Activated CD4-positive, alpha-beta T cell treated with anti-CD3 and anti-CD28 coated beads for 36 hours (primary cell): ENCODE measurements at regions not wholly inside any gene's neighbourhood (a gene's known extent, or its start where the extent isn't known, plus 50 kb on each side); places are given as distances from the start of the nearest gene placed in this dataset.

ENCODE experiments used
- ATAC-seq: fragments of 200-7000 bp; cut with Tn5 transposase; one replicate; pipeline ENCODE4 v1.10.0; 2021; ENCODE audit warnings: mild to moderate bottlenecking, moderate library complexity
- CTCF ChIA-PET: fragments of 350-600 bp; sonication (Branson Sonifier 250); formaldehyde crosslinking; loops from one replicate; lab custom pipeline; 2021; ENCODE audit warnings: antibody characterized with exemption; lab: Charles Lee
- POLR2A ChIA-PET: fragments of 350-600 bp; sonication (Branson Sonifier 250); formaldehyde crosslinking; loops from one replicate; lab custom pipeline; 2021; ENCODE audit warnings: antibody characterized with exemption, inconsistent platforms; lab: Charles Lee
- DNase-seq: peaks from one replicate; pipeline ENCODE4 v3.0.0-alpha.2; 2020
- H3K27ac Mint-ChIP-seq: one replicate; pipeline ENCODE4 v1.8.0; 2021; ENCODE audit warnings: mixed read lengths
- H3K27me3 Mint-ChIP-seq: one replicate; pipeline ENCODE4 v1.8.0; 2021; ENCODE audit warnings: mixed read lengths
- H3K36me3 Mint-ChIP-seq: one replicate; pipeline ENCODE4 v1.8.0; 2021; ENCODE audit warnings: low read depth, mixed read lengths
- H3K4me1 Mint-ChIP-seq: one replicate; pipeline ENCODE4 v1.8.0; 2021; ENCODE audit warnings: mixed read lengths
- H3K4me3 Mint-ChIP-seq: one replicate; pipeline ENCODE4 v1.8.0; 2021; ENCODE audit warnings: mild to moderate bottlenecking, moderate library complexity, mixed read lengths
- H3K9me3 Mint-ChIP-seq: one replicate; pipeline ENCODE4 v1.8.0; 2021; ENCODE audit warnings: low read depth, mixed read lengths
- intact Hi-C, 2 experiments: fragments of 100-400 bp; cut with DNase I in 1 of 2; cut with micrococcal nuclease in 1 of 2; formaldehyde crosslinking; loops; one replicate each; pipeline versions ENCODE4 v1.14.2 to v1.15.1; 2022 to 2024; cut with DNase I, micrococcal nuclease

GRCh38 chr2:164384434-164384833 is 236.8 kb downstream of the GRB14 start:
- ATAC-seq (no peak), DNase-seq (no peak)
- Mint-ChIP-seq H3K36me3 (no peaks in the 10 kb centered on the region), H3K4me3 (no peak overlapping the region), H3K4me1 (no peaks in the 10 kb centered on the region), H3K9me3 (no peaks in the 10 kb centered on the region), H3K27ac (no peak overlapping the region), H3K27me3 (no peaks in the 10 kb centered on the region)
- CTCF ChIA-PET, result no interaction called here
- intact Hi-C loops, result no loop called here
- POLR2A ChIA-PET, result no interaction called here

DNA sequence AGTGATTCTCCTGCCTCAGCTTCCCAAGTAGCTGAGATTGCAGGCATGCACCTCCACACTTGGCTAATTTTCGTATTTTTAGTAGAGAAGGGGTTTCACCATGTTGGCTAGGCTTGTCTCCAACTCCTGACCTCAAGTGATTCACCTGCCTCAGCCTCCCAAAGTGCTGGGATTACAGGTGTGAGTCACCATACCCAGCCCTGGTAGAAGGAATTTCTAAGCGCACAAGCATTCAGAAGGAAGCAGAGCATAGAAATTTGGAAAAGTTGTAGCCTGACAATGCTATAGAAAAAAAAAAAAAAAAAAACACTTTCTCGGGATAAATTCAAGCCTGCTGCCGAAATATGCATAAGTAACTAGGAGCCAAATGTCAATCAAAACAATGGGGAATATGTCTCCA is 249.4 kb downstream of the GRB14 start:
- CTCF ChIA-PET, result no interaction called here
- POLR2A ChIA-PET, result no interaction called here

GRCh38 chr2:164369366-164369765 is 251.9 kb downstream of the GRB14 start:
- DNase-seq, result no peak
- no peaks in the 10 kb centered on the region for H3K27me3 Mint-ChIP-seq
- H3K4me1 Mint-ChIP-seq, result no peaks in the 10 kb centered on the region
- H3K27ac Mint-ChIP-seq, result no peak overlapping the region
- intact Hi-C loops, result no loop called here
- H3K36me3 Mint-ChIP-seq, result no peaks in the 10 kb centered on the region
- no peak overlapping the region for H3K4me3 Mint-ChIP-seq
- POLR2A ChIA-PET, result no interaction called here
- H3K9me3 Mint-ChIP-seq, result peaks cover 9% of the 10 kb centered on the region
- ATAC-seq, result no peak
- CTCF ChIA-PET, result no interaction called here

More for the DNA sequence above, 249.4 kb downstream of the GRB14 start:
- H3K36me3 Mint-ChIP-seq, result no peaks in the 10 kb centered on the region
- H3K27me3 Mint-ChIP-seq, result no peaks in the 10 kb centered on the region
- no peaks in the 10 kb centered on the region for H3K4me1 Mint-ChIP-seq
- H3K27ac Mint-ChIP-seq, result no peak overlapping the region
- H3K9me3 Mint-ChIP-seq, result peaks cover 9% of the 10 kb centered on the region
- no peak for DNase-seq
- intact Hi-C loops, result no loop called here
- no peak overlapping the region for H3K4me3 Mint-ChIP-seq
- no peak for ATAC-seq

GRCh38 chr2:164368896-164369295 is 252.4 kb downstream of the GRB14 start:
- ChIA-PET CTCF (no interaction called here), POLR2A (no interaction called here)
- no peak for DNase-seq
- intact Hi-C loops, result no loop called here
- Mint-ChIP-seq H3K27me3 (no peaks in the 10 kb centered on the region), H3K4me3 (no peak overlapping the region), H3K4me1 (no peaks in the 10 kb centered on the region), H3K36me3 (no peaks in the 10 kb centered on the region), H3K9me3 (peaks cover 7% of the 10 kb centered on the region), H3K27ac (no peak overlapping the region)
- ATAC-seq, result no peak

- ChIA-PET CTCF (no interaction called here), POLR2A (no interaction called here)
- DNase-seq (no peak), ATAC-seq (no peak)
- Mint-ChIP-seq H3K4me1 (no peaks in the 10 kb centered on the region), H3K36me3 (no peaks in the 10 kb centered on the region), H3K9me3 (peaks cover 3% of the 10 kb centered on the region), H3K4me3 (no peak overlapping the region), H3K27me3 (no peaks in the 10 kb centered on the region), H3K27ac (no peak overlapping the region)
- intact Hi-C loops, result no loop called here
These were observed 257.6 kb downstream of the GRB14 start for GRCh38 chr2:164363646-164364045.

- ChIA-PET POLR2A (no interaction called here), CTCF (no interaction called here)
- Mint-ChIP-seq H3K36me3 (no peaks in the 10 kb centered on the region), H3K4me3 (no peak overlapping the region), H3K9me3 (no peaks in the 10 kb centered on the region), H3K4me1 (no peaks in the 10 kb centered on the region), H3K27me3 (no peaks in the 10 kb centered on the region), H3K27ac (no peak overlapping the region)
- intact Hi-C loops, result no loop called here
- DNase-seq, result no peak
- ATAC-seq, result no peak
These were observed 269.7 kb downstream of the GRB14 start for GRCh38 chr2:164351536-164351935.

DNA sequence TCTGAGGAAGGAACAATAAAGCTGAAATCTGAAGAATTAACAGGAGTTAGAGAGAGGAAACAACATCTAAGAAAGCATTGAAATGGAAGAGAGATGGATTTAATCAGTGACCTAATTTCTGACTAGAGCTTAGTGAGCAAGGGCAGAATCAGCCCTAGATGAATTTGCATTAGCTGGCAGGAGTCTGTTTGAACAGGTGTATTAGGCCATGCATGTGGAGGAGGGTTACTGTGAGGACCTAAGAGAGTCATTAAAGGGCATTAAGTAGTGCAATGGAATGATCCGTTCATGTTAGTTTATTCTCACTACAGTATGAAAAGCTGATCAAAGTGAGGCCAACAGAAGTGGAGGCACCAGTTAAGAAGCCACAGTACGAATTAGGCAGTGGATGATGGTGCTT is 285.3 kb downstream of the GRB14 start:
- H3K36me3 Mint-ChIP-seq, result no peaks in the 10 kb centered on the region
- intact Hi-C loops, result no loop called here
- POLR2A ChIA-PET, result no interaction called here
- ATAC-seq (no peak), DNase-seq (no peak)
- no peaks in the 10 kb centered on the region for H3K27me3 Mint-ChIP-seq
- H3K4me1 Mint-ChIP-seq, result no peaks in the 10 kb centered on the region
- no peaks in the 10 kb centered on the region for H3K9me3 Mint-ChIP-seq
- no peak overlapping the region for H3K27ac Mint-ChIP-seq
- no peak overlapping the region for H3K4me3 Mint-ChIP-seq
- CTCF ChIA-PET, result no interaction called here

DNA sequence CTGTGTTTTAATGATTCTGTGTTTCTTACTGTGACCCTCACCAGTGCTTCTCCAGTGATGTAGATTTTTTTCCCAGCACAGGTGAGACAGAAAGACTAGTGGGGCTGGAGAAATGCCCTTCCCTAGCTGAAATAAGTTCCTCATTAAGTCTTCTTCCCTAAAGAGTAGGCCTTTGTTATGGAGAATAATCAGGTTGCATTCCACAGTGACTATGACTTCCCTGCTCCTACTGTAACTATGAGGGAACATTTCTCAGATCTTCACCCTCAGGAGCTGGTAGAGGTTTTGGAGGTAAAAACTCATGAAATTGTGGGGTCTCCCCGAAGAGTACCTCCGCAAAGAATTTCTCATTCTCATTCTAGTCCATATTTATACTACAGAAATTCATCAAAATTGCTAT is 286.2 kb downstream of the GRB14 start:
- H3K4me1 Mint-ChIP-seq, result no peaks in the 10 kb centered on the region
- H3K27me3 Mint-ChIP-seq, result no peaks in the 10 kb centered on the region
- no peak overlapping the region for H3K4me3 Mint-ChIP-seq
- H3K27ac Mint-ChIP-seq, result no peak overlapping the region
- no peaks in the 10 kb centered on the region for H3K36me3 Mint-ChIP-seq
- DNase-seq (no peak), ATAC-seq (no peak)
- H3K9me3 Mint-ChIP-seq, result no peaks in the 10 kb centered on the region
- ChIA-PET POLR2A (no interaction called here), CTCF (no interaction called here)
- intact Hi-C loops, result no loop called here

DNA sequence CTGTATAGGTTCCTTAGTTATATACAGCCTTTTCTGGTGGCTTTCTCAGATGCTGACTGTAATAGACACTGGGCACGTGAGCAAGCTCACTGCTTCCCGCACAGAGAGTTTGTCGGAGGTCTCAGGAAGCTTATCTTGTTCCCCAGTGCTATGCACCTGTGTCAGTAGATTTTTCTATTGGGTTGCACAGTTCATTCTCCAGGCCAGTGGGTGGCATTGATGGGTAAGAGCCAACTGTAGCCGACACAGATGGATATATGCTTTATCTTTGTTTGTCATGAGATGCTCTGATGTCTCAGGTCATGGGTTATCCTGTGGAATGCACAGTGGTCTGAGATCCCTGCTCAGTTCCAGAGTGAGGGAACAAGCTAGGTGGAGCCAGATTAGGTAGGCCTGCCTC is 293.0 kb downstream of the GRB14 start:
- CTCF ChIA-PET, result no interaction called here
- H3K4me3 Mint-ChIP-seq, result no peak overlapping the region
- intact Hi-C loops, result no loop called here
- DNase-seq (no peak), ATAC-seq (no peak)
- no peaks in the 10 kb centered on the region for H3K27me3 Mint-ChIP-seq
- H3K27ac Mint-ChIP-seq, result no peak overlapping the region
- H3K4me1 Mint-ChIP-seq, result no peaks in the 10 kb centered on the region
- H3K9me3 Mint-ChIP-seq, result peaks cover 7% of the 10 kb centered on the region
- no peaks in the 10 kb centered on the region for H3K36me3 Mint-ChIP-seq
- POLR2A ChIA-PET, result no interaction called here

GRCh38 chr2:164323978-164324377 is 297.3 kb downstream of the GRB14 start:
- Mint-ChIP-seq H3K4me3 (no peak overlapping the region), H3K36me3 (no peaks in the 10 kb centered on the region), H3K4me1 (no peaks in the 10 kb centered on the region), H3K27me3 (no peaks in the 10 kb centered on the region), H3K9me3 (peaks cover 17% of the 10 kb centered on the region), H3K27ac (no peak overlapping the region)
- intact Hi-C loops, result no loop called here
- ChIA-PET POLR2A (no interaction called here), CTCF (no interaction called here)
- no peak for DNase-seq
- ATAC-seq, result no peak

DNA sequence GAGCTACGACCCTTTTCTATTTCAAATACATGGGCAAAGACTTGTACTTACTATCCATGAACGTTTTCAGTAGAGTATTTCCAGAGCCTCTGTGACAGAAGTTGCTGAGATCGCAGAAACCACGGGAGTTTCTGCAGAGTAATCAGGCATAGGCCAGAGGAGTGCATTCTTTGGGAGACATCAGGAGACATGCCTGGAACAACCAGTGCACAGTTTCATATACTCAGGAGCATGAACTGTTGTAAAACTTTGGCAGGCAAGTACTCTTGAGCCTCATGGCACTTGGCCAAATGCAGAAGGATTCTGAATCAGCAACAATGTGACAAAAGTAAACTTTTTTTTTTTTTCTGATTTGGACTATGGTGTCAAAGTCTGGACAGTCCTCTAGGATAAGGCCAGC is 307.1 kb downstream of the GRB14 start:
- H3K36me3 Mint-ChIP-seq, result no peaks in the 10 kb centered on the region
- ATAC-seq, result no peak
- H3K4me3 Mint-ChIP-seq, result no peak overlapping the region
- intact Hi-C loops, result no loop called here
- no peaks in the 10 kb centered on the region for H3K27me3 Mint-ChIP-seq
- H3K4me1 Mint-ChIP-seq, result no peaks in the 10 kb centered on the region
- no peaks in the 10 kb centered on the region for H3K9me3 Mint-ChIP-seq
- no peak overlapping the region for H3K27ac Mint-ChIP-seq
- DNase-seq, result no peak
- CTCF ChIA-PET, result no interaction called here
- POLR2A ChIA-PET, result no interaction called here

GRCh38 chr2:164306872-164307271 is 314.4 kb downstream of the GRB14 start:
- no peak overlapping the region for H3K27ac Mint-ChIP-seq
- H3K4me3 Mint-ChIP-seq, result no peak overlapping the region
- ATAC-seq (no peak), DNase-seq (no peak)
- H3K4me1 Mint-ChIP-seq, result no peaks in the 10 kb centered on the region
- H3K36me3 Mint-ChIP-seq, result no peaks in the 10 kb centered on the region
- intact Hi-C loops, result no loop called here
- ChIA-PET CTCF (no interaction called here), POLR2A (no interaction called here)
- H3K27me3 Mint-ChIP-seq, result no peaks in the 10 kb centered on the region
- H3K9me3 Mint-ChIP-seq, result no peaks in the 10 kb centered on the region

DNA sequence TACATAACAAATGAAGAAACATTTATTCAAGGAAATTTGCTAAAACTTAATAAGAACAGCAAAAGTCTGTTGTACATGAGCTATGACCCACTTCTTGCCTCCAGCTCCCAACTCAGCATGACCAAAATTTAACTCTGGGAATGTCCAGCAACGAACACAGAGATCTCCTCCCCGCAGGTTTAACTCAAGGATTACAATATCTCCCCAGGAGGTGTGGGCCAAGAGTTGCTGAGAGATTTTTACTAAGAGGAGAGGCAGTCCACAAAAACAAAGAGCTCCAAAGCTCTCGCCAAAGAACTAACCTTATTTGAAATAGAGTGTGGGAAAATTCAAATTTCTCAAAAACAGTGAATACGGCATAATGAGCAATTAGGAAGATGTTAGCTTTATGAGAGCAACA is 318.5 kb downstream of the GRB14 start:
- DNase-seq (no peak), ATAC-seq (no peak)
- Mint-ChIP-seq H3K27me3 (no peaks in the 10 kb centered on the region), H3K9me3 (peaks cover 4% of the 10 kb centered on the region), H3K36me3 (no peaks in the 10 kb centered on the region), H3K27ac (no peak overlapping the region), H3K4me3 (no peak overlapping the region), H3K4me1 (no peaks in the 10 kb centered on the region)
- POLR2A ChIA-PET, result no interaction called here
- CTCF ChIA-PET, result no interaction called here
- intact Hi-C loops, result no loop called here
